Dendritic cell treated with granulocyte-macrophage colony-stimulating factor and Interleukin-4, amounts not matched to agents 40 ng/mL and 50 ng/mL, for 4 days (primary cell): ENCODE measurements at regions not wholly inside any gene's neighbourhood (a gene's known extent, or its start where the extent isn't known, plus 50 kb on each side); places are given as distances from the start of the nearest gene placed in this dataset.

Experiments used
- H3K27ac Mint-ChIP-seq: one replicate; pipeline ENCODE4 v1.8.0; 2022; ENCODE audit warnings: mild to moderate bottlenecking, mixed read lengths
- H3K27me3 Mint-ChIP-seq: one replicate; pipeline ENCODE4 v1.8.0; 2022; ENCODE audit warnings: mild to moderate bottlenecking, mixed read lengths
- H3K36me3 Mint-ChIP-seq: one replicate; pipeline ENCODE4 v1.8.0; 2022; ENCODE audit warnings: low read depth, mixed read lengths
- H3K4me1 Mint-ChIP-seq: one replicate; pipeline ENCODE4 v1.8.0; 2022; ENCODE audit warnings: low read depth, mixed read lengths
- H3K4me3 Mint-ChIP-seq: one replicate; pipeline ENCODE4 v1.8.0; 2022; ENCODE audit warnings: mild to moderate bottlenecking, moderate library complexity, mixed read lengths
- H3K9me3 Mint-ChIP-seq: one replicate; pipeline ENCODE4 v1.8.0; 2022; ENCODE audit warnings: mixed read lengths
- intact Hi-C: fragments of 100-400 bp; cut with micrococcal nuclease; formaldehyde crosslinking; loops from one replicate; pipeline ENCODE4 v1.15.0; 2022

DNA sequence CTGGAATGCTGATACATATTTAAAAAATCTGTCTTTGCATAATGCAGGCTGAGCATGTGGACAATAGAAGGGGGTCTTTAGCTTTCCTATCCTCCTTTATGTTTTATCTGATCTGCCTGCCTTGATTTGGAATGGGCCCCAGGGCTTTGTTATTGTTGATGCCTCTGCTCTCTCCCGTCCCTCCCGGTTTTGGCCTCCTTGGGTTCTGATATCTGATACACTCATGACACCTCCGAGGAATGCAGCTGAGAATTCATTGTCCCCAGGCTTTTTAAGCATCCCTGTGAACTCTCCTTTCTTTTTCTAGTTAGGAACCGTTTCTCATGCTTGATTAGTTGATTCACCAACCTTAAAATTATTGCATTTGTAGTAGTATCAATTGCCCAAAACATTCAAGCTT is 185.5 kb upstream of the RALGAPA2 start:
- intact Hi-C loops = no loop called here
- no peaks in the 10 kb centered on the region for H3K36me3 Mint-ChIP-seq
- no peaks in the 10 kb centered on the region for H3K4me1 Mint-ChIP-seq
- H3K4me3 Mint-ChIP-seq = no peak overlapping the region
- H3K27me3 Mint-ChIP-seq = peaks cover 20% of the 10 kb centered on the region
- H3K27ac Mint-ChIP-seq = no peak overlapping the region
- H3K9me3 Mint-ChIP-seq = no peaks in the 10 kb centered on the region

DNA sequence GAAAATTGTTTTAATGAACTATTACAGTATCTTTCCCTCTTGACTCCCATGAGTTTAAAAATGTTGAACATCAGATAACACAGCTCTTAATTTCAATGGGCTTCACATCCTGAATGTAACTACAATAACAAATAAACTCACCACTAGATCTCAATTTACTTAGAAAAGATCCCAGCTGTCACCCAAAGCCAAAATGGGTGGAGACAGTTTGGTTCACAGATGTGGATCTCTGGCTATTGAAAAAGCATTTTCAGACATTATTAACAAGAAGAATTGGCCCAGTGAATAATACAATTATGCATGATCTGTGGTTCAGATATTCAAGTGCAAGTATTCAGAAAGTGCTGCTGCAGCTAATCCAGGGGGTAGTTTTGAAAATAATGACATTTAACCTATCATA is 184.7 kb upstream of the RALGAPA2 start:
- intact Hi-C loops = no loop called here
- Mint-ChIP-seq H3K36me3 (no peaks in the 10 kb centered on the region), H3K4me1 (no peaks in the 10 kb centered on the region), H3K27ac (no peak overlapping the region), H3K27me3 (peaks cover 21% of the 10 kb centered on the region), H3K9me3 (no peaks in the 10 kb centered on the region), H3K4me3 (no peak overlapping the region)

DNA sequence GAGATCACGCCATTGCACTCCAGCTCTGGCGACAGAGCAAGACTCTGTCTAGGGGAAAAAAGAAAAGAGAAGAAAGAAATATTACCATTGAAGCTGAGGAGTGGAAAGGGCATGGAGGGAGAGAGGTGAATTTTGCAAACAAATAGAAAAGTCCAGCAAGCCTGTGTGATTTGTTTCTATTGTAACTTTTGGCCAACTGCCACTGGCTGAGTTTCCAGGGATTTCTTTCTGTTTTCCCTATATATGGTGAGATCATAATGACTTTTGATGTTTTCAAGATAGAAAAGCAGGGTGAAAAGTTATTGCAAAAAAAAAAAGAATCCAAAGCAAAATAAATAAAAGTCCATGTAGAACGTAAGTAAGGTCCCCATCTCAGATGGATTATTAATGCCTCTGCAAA is 184.2 kb upstream of the RALGAPA2 start:
- Mint-ChIP-seq H3K4me3 (no peak overlapping the region), H3K36me3 (no peaks in the 10 kb centered on the region), H3K4me1 (no peaks in the 10 kb centered on the region), H3K27ac (no peak overlapping the region), H3K9me3 (no peaks in the 10 kb centered on the region), H3K27me3 (peaks cover 22% of the 10 kb centered on the region)
- intact Hi-C loops = no loop called here

DNA sequence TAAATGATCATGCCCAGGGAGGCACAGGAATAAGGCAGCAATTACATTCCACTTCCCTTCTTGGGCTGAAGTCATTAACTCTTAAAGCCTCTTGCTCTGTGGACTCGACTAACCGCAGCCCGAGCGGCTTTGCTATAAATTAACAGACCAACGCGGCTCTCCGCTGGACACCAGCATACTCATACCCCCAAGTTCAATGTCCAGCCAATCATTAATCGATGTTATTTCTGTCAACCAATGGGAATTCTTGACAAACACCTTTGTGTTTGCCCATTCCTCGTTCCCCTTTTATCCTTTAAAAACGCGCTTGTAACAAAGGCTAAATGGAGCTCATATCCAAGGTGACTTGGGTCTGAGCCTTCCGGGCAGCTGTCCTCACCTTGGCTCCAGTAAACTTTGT is 183.1 kb upstream of the RALGAPA2 start:
- Mint-ChIP-seq H3K36me3 (no peaks in the 10 kb centered on the region), H3K27ac (no peak overlapping the region), H3K9me3 (no peaks in the 10 kb centered on the region), H3K4me3 (no peak overlapping the region), H3K27me3 (peaks cover 21% of the 10 kb centered on the region), H3K4me1 (no peaks in the 10 kb centered on the region)
- intact Hi-C loops = no loop called here

DNA sequence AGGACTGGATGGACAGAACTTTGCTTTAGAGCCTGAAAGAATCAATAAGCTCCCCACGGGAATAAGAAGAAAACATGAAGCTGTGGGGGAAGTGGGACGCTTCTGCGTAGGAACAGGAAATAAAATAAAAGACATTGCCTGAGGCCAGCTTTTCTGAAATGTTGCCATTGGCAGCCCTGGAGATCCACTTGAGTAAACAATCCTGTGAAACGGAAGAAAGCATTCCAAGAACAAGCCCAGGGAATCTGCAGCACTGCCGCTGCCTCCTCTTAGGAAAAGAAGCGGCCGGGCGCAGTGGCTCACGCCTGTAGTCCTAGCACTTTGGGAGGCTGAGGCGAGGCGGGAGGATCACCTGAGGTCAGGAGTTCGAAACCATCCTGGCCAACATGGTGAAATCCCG is 182.3 kb upstream of the RALGAPA2 start:
- Mint-ChIP-seq H3K4me1 (no peaks in the 10 kb centered on the region), H3K27ac (no peak overlapping the region), H3K9me3 (no peaks in the 10 kb centered on the region), H3K27me3 (peaks cover 21% of the 10 kb centered on the region), H3K4me3 (no peak overlapping the region), H3K36me3 (no peaks in the 10 kb centered on the region)
- intact Hi-C loops = no loop called here

DNA sequence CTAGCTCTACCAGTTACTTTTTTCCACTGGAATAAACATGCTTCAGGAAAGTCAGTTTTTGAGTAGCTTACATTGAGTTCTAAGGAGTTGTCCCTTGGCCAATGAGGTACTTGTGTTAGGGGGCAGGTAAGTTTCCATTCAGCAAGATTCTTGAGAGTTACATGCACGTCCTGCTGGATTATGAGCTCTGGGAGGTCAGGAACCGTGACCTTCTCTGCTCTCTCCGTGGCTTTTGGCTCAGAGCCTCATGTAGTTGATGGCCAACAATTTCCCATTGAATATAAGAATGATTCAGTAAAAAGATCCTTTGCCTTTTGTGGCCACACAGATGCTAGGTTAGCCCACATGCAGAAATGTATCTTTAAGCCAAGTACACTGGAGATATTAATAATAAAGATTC is 181.8 kb upstream of the RALGAPA2 start:
- peaks cover 22% of the 10 kb centered on the region for H3K27me3 Mint-ChIP-seq
- no peaks in the 10 kb centered on the region for H3K9me3 Mint-ChIP-seq
- H3K4me3 Mint-ChIP-seq = no peak overlapping the region
- intact Hi-C loops = no loop called here
- H3K36me3 Mint-ChIP-seq = no peaks in the 10 kb centered on the region
- H3K27ac Mint-ChIP-seq = no peak overlapping the region
- H3K4me1 Mint-ChIP-seq = no peaks in the 10 kb centered on the region

DNA sequence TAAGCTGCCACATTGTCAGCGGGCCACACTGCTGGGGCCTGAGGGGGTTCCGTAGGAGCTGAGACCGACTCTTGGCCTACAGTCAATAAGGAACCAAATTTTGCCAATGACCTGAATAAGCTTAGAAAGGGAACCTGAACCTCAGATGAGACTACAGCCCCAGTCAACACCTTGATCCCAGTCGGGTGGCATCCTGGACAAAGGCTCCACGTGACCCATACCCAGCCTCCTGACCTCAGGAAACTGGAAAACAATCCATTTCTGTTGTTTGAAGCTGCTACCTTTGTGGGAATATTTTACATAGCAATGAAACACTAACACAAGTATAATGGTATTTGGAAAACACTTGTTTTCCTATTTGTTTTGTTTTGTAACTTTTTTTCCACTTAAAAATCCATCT is 179.9 kb upstream of the RALGAPA2 start:
- Mint-ChIP-seq H3K27me3 (peaks cover 25% of the 10 kb centered on the region), H3K4me1 (no peaks in the 10 kb centered on the region), H3K4me3 (no peak overlapping the region), H3K36me3 (no peaks in the 10 kb centered on the region), H3K9me3 (no peaks in the 10 kb centered on the region), H3K27ac (no peak overlapping the region)
- intact Hi-C loops = no loop called here

DNA sequence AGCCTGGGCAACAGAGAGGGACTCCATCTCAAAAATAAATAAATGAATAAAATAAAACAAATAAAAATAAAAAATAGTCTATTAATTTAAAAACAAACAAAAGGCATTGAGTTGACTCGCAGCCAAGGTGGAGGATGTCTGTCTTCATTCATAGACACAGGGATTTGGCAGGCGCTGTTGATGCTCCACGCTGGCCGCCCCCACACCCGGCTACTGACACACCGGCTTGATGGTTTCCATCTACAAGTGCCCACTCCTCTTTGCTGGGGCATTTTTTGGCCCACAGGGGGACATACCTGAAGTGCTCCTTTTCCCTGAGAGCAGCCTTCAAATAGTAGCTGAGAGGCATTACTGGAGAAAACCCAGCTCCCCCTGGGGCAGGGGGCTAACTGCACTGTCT is 178.3 kb upstream of the RALGAPA2 start:
- Mint-ChIP-seq H3K4me3 (no peak overlapping the region), H3K36me3 (no peaks in the 10 kb centered on the region), H3K27ac (no peak overlapping the region), H3K27me3 (peaks cover 19% of the 10 kb centered on the region), H3K9me3 (no peaks in the 10 kb centered on the region), H3K4me1 (no peaks in the 10 kb centered on the region)
- intact Hi-C loops = no loop called here

DNA sequence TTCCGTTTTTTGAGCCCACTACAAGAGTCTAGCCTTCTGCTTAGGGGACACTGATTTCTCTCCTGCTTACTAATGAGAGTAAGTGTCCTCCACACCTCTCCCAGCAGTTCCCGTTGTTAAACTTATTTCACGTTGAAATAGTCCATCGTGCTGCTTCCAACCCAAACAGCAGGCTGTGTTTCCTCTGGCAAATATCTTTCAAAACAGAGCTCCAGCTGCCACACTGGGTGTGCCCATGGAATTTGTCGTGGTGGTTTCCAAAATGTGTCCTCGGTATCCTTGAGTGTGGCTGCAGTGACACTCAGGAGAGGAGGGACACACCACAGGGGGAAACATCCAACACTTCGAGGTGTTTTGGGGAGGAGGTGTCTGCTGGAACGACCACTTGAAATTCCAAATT is 176.5 kb upstream of the RALGAPA2 start:
- Mint-ChIP-seq H3K9me3 (no peaks in the 10 kb centered on the region), H3K4me1 (no peaks in the 10 kb centered on the region), H3K36me3 (no peaks in the 10 kb centered on the region), H3K4me3 (no peak overlapping the region), H3K27me3 (peaks cover 16% of the 10 kb centered on the region), H3K27ac (no peak overlapping the region)
- intact Hi-C loops = no loop called here

DNA sequence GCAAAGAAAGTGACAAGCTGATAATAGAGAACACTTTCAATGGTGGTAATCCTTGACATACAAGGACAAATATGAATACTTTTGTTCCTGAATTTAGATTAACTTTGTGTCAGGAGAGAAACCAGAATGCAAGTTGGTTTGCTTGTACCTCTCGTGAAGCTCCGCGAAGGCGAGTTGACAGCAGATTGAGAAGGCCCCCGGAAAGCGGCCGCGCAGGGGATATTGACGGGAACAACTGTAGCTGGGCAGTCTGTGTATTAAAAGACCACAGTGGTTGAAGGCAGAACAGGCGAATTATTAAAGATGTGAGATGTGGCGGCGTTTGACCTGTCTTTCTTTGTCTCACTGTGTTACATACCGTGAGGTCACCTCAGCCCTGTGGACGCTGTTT is 175.8 kb upstream of the RALGAPA2 start:
- Mint-ChIP-seq H3K27me3 (peaks cover 15% of the 10 kb centered on the region), H3K27ac (no peak overlapping the region), H3K4me3 (no peak overlapping the region), H3K4me1 (no peaks in the 10 kb centered on the region), H3K9me3 (no peaks in the 10 kb centered on the region), H3K36me3 (no peaks in the 10 kb centered on the region)
- intact Hi-C loops = no loop called here

DNA sequence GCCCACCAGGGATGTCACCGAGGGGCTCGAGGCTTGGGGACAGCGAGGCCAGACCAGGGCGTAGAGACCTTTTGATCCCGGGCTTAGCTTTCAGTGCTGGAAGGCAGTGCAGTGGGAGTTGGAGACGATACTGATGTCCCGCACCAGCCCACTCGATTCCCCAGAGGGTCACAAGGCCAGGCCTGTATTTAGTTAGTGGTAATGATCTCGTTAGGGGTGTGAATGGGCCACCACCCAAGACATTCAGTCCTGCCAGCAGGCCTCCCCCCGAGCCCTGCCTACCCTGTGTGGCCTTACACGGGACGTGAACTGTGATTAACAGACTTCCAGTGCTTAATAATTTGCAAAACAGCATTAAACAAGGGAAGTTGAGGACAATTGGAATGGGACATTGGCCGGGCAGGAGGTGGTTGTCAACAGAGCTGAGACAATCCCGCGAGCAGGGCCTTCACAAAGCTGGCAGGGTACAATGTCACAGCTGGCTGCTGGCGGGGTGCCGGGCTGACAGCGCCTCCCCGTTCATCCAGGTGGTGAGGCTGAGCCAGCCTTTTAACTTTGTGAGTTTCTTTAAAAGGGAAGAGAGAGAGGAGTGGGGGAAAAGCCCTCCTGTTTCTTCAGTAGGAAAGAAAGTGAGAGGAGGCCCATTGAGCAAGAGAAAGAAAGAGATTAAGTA is 175.3 kb upstream of the RALGAPA2 start:
- Mint-ChIP-seq H3K27ac (no peak overlapping the region), H3K36me3 (no peaks in the 10 kb centered on the region), H3K4me1 (no peaks in the 10 kb centered on the region), H3K9me3 (no peaks in the 10 kb centered on the region), H3K27me3 (peaks cover 15% of the 10 kb centered on the region), H3K4me3 (no peak overlapping the region)
- intact Hi-C loops = no loop called here

DNA sequence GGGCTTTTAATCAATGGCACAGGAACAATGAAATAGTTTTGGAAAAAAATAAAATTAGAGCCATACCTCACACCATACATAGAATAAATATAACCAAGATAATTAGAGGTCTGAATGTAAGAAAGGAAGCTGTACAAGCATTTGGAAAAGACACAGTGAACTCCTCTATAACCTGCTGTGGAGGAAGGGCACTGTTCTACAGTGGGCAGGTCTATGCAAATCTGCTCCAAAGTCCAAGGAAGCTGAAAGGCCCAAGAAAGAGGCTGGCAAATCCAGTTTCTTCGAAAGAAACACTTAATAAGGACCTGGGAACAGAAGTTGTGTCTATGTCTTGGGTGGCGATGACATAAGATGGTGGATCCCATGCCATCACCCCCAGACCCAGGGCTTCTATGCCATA is 169.4 kb upstream of the RALGAPA2 start:
- H3K4me1 Mint-ChIP-seq = no peaks in the 10 kb centered on the region
- no peaks in the 10 kb centered on the region for H3K9me3 Mint-ChIP-seq
- H3K36me3 Mint-ChIP-seq = no peaks in the 10 kb centered on the region
- peaks cover 24% of the 10 kb centered on the region for H3K27me3 Mint-ChIP-seq
- no peak overlapping the region for H3K4me3 Mint-ChIP-seq
- no peak overlapping the region for H3K27ac Mint-ChIP-seq
- intact Hi-C loops = no loop called here

DNA sequence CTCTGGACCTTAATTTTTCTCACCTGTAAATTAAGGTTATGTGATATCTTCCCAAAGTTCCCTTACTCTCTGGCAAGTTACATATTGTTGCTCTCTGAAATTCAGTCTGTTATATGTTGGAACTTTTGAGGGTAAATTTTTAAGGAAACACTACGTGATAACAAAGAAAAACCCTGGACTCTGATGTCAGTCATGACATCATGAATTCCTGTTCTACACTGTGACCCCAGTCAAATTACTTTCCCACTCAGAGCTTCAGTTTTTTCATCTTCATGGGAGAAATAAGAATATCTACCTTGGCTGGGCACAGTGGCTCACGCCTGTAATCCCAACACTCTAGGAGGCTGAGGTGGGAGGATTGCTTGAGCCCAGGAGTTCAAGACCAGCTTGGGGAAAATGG is 164.6 kb upstream of the RALGAPA2 start:
- intact Hi-C loops = no loop called here
- no peaks in the 10 kb centered on the region for H3K4me1 Mint-ChIP-seq
- H3K4me3 Mint-ChIP-seq = no peak overlapping the region
- H3K27me3 Mint-ChIP-seq = peaks cover 37% of the 10 kb centered on the region
- H3K27ac Mint-ChIP-seq = no peak overlapping the region
- no peaks in the 10 kb centered on the region for H3K9me3 Mint-ChIP-seq
- no peaks in the 10 kb centered on the region for H3K36me3 Mint-ChIP-seq

DNA sequence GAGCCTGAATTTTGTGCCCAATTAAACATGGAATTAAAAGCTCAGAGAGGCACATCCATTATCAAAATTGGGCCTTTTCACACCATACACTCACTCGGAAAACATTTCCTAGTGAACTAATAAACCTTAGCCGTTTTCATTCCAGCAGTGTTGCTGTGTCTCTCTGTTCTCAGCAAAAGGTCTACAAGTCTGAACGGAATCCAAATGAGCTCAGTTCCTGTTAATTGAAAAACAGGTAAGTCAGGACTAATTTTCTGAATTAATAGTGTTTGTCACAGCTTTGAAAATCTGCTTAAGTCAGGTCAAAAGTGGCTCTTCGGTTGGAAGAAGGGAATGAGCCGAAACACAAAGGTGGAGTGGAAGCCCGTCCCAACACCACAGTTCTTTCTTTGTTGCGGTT is 163.3 kb upstream of the RALGAPA2 start:
- Mint-ChIP-seq H3K27me3 (peaks cover 40% of the 10 kb centered on the region), H3K4me1 (no peaks in the 10 kb centered on the region), H3K36me3 (no peaks in the 10 kb centered on the region), H3K9me3 (no peaks in the 10 kb centered on the region), H3K4me3 (no peak overlapping the region), H3K27ac (no peak overlapping the region)
- intact Hi-C loops = no loop called here

DNA sequence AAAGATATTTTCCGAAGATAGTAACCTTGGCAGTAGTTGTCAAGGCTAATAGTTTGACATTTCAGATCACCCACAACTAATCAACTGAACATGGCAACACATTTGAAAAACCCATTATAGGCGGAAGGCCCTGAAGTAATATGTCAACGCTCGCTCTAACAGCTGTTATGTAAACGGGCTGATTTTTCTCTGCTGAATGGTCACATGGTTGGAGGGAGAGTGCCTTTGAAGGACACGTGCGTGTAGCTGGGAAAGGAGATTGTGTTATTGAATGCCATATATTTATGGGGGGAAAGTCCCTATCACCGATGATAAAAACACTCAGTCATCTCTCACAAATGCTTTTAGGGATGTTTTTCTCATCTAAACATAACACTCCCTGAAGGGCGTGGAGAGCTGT is 160.0 kb upstream of the RALGAPA2 start:
- no peak overlapping the region for H3K4me3 Mint-ChIP-seq
- no peaks in the 10 kb centered on the region for H3K9me3 Mint-ChIP-seq
- H3K27ac Mint-ChIP-seq = no peak overlapping the region
- no peaks in the 10 kb centered on the region for H3K4me1 Mint-ChIP-seq
- no peaks in the 10 kb centered on the region for H3K36me3 Mint-ChIP-seq
- intact Hi-C loops = no loop called here
- peaks cover 42% of the 10 kb centered on the region for H3K27me3 Mint-ChIP-seq
